PC-3 (cell line): ENCODE measurements at regions not wholly inside any gene's neighbourhood (a gene's known extent, or its start where the extent isn't known, plus 50 kb on each side); places are given as distances from the start of the nearest gene placed in this dataset.

Source experiments
- CTCF ChIP-seq: fragments of 300-600 bp; sonication (generic); conservative IDR thresholded peaks from 2 replicates; pipeline ENCODE4 v1.5.1; 2017; ENCODE audit warnings: antibody characterized with exemption, low read depth, mild to moderate bottlenecking, low read length
- EZH2 ChIP-seq: fragments of 300-600 bp; sonication (generic); IDR thresholded peaks from one replicate; pipeline ENCODE4 v1.6.1; 2017; ENCODE audit warnings: antibody characterized with exemption, mild to moderate bottlenecking, low read length; ENCODE audit not compliant: unreplicated experiment

DNA sequence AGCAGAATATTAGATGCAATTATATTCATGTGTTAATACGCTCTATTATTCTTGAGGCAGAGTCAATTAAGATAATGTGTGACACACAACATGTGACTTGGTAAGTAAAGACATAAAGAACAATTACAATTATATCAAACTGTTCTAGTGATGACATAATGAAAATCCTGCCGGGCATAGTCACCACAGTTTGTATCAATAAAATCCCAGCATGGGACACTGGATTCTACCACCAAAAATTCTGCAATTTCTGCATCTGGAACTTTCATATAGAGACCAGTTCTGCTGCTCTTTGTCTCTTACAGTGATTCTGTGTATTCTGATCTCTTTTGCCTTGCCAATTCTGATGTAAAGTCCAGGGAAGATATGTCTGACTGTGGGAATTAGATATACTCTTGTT, 495.6 kb upstream of the LRRC4C start:
- TF ChIP-seq CTCF (no peak), EZH2 (no peak)
